ENCODE measurements at regions not wholly inside any gene's neighbourhood (a gene's known extent, or its start where the extent isn't known, plus 50 kb on each side); places are given as distances from the start of the nearest gene placed in this dataset.

DNA sequence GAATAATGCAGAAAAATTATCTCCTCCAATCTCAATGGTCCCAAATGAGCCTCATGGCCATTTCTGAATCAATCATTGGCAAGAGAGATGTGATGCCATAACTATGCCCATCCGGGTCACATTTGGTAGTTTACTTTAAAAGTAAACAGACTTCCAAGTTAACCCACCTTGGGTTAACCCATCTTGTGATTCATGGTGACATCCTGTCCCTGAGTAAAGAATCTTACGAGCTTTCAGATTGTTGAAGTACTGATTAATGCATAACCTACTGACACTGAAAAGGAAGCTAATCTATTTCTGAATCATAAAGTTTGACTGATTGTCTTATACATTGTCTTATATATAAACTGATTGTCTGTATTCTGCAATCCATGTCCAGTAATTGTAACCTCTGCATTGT, 467.2 kb upstream of the AGTR1 start:
- H3K27ac Mint-ChIP-seq (ENCODE audit: unreplicated experiment) = no peak overlapping the region
- no peaks in the 10 kb centered on the region for H3K27me3 Mint-ChIP-seq (ENCODE audit: unreplicated experiment)
- peaks cover 3% of the 10 kb centered on the region for H3K4me1 Mint-ChIP-seq (ENCODE audit: low read depth, unreplicated experiment)
- no peak for DNase-seq
- no peaks in the 10 kb centered on the region for H3K9me3 Mint-ChIP-seq (ENCODE audit: unreplicated experiment)
- H3K4me3 Mint-ChIP-seq (ENCODE audit: unreplicated experiment) = no peak overlapping the region
- H3K36me3 Mint-ChIP-seq (ENCODE audit: unreplicated experiment) = no peaks in the 10 kb centered on the region
- TF ChIP-seq, protein P1, sequence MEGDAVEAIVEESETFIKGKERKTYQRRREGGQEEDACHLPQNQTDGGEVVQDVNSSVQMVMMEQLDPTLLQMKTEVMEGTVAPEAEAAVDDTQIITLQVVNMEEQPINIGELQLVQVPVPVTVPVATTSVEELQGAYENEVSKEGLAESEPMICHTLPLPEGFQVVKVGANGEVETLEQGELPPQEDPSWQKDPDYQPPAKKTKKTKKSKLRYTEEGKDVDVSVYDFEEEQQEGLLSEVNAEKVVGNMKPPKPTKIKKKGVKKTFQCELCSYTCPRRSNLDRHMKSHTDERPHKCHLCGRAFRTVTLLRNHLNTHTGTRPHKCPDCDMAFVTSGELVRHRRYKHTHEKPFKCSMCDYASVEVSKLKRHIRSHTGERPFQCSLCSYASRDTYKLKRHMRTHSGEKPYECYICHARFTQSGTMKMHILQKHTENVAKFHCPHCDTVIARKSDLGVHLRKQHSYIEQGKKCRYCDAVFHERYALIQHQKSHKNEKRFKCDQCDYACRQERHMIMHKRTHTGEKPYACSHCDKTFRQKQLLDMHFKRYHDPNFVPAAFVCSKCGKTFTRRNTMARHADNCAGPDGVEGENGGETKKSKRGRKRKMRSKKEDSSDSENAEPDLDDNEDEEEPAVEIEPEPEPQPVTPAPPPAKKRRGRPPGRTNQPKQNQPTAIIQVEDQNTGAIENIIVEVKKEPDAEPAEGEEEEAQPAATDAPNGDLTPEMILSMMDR (IDR thresholded peaks at IDR 0.05; ENCODE audit: partially characterized antibody, unreplicated experiment) = no peak

DNA sequence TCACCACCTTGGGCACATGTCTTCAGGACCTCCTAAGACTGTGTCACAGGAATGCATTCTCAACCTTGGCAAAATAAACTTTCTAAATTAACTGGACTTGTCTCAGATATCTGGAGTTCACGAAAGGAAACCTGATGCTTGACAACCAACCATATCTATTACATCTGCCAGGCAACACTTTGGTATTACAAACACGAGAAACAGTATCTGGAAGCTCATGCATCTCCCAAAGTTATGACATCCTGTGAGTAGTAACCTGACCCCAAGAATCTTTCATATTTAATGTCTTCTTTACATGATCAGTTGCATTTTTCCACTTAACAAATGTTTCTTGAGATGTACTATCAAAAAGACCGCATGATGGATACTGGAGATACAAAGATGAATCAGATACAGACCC, 465.3 kb upstream of the AGTR1 start:
- peaks cover 1% of the 10 kb centered on the region for H3K9me3 Mint-ChIP-seq (ENCODE audit: unreplicated experiment)
- no peak for DNase-seq

DNA sequence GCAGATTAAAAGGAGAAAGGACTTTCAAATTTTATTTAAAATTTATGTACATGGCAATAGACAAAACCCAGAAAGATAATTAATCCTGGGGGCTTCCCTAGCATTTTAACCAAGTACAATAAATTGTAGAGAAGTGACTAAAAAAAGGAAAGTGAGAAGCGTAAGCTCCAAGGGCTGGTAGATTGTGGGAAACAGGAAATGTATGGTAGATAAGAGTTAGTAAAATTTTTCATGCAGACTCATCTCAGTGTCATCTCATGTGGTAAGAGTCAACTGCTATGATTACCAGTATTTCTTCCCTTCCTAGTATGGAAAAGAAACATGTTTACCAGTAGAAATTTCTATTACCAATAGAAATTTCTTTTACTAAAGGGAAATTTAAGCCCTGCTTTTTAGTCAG, 464.3 kb upstream of the AGTR1 start:
- Mint-ChIP-seq H3K4me3 (ENCODE audit: unreplicated experiment) (no peak overlapping the region), H3K36me3 (ENCODE audit: unreplicated experiment) (no peaks in the 10 kb centered on the region), H3K27ac (ENCODE audit: unreplicated experiment) (no peak overlapping the region), H3K27me3 (ENCODE audit: unreplicated experiment) (no peaks in the 10 kb centered on the region), H3K9me3 (ENCODE audit: unreplicated experiment) (peaks cover 1% of the 10 kb centered on the region), H3K4me1 (ENCODE audit: low read depth, unreplicated experiment) (no peaks in the 10 kb centered on the region)
- TF ChIP-seq, protein P1 (IDR thresholded peaks at IDR 0.05; ENCODE audit: partially characterized antibody, unreplicated experiment) = no peak
- no peak for DNase-seq

More for the DNA sequence above, 465.3 kb upstream of the AGTR1 start:
- TF ChIP-seq, protein P1 (IDR thresholded peaks at IDR 0.05; ENCODE audit: partially characterized antibody, unreplicated experiment) = no peak
- no peak overlapping the region for H3K4me3 Mint-ChIP-seq (ENCODE audit: unreplicated experiment)
- H3K4me1 Mint-ChIP-seq (ENCODE audit: low read depth, unreplicated experiment) = peaks cover 3% of the 10 kb centered on the region
- no peak overlapping the region for H3K27ac Mint-ChIP-seq (ENCODE audit: unreplicated experiment)
- H3K36me3 Mint-ChIP-seq (ENCODE audit: unreplicated experiment) = no peaks in the 10 kb centered on the region
- no peaks in the 10 kb centered on the region for H3K27me3 Mint-ChIP-seq (ENCODE audit: unreplicated experiment)

GRCh38 chr3:148234536-148234935, 463.2 kb upstream of the AGTR1 start:
- DNase-seq = no peak
- Mint-ChIP-seq H3K27ac (ENCODE audit: unreplicated experiment) (no peak overlapping the region), H3K4me1 (ENCODE audit: low read depth, unreplicated experiment) (no peaks in the 10 kb centered on the region), H3K4me3 (ENCODE audit: unreplicated experiment) (no peak overlapping the region), H3K9me3 (ENCODE audit: unreplicated experiment) (peaks cover 1% of the 10 kb centered on the region), H3K27me3 (ENCODE audit: unreplicated experiment) (no peaks in the 10 kb centered on the region), H3K36me3 (ENCODE audit: unreplicated experiment) (no peaks in the 10 kb centered on the region)
- TF ChIP-seq, protein P1 (IDR thresholded peaks at IDR 0.05; ENCODE audit: partially characterized antibody, unreplicated experiment) = no peak

DNA sequence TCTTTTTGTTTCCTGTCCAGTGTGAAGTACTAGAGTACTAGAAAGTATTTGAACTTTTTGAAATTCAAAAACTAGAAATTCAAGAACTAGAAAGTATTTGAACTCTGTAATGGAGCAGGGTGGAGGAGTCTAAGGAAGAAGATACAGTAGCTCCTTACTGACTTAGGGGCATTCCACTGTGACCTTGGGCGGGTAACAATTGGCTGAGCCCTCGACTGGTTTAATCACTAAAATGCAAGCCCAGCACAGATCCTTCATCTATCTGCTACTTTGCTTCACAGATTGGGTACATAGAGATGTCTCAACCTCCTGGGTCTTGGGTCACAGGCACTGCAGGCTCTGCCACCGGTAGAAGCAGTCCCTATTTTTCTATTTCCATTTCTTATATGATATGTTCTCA, 462.1 kb upstream of the AGTR1 start:
- Mint-ChIP-seq H3K9me3 (ENCODE audit: unreplicated experiment) (peaks cover 1% of the 10 kb centered on the region), H3K27me3 (ENCODE audit: unreplicated experiment) (no peaks in the 10 kb centered on the region), H3K4me1 (ENCODE audit: low read depth, unreplicated experiment) (no peaks in the 10 kb centered on the region), H3K36me3 (ENCODE audit: unreplicated experiment) (no peaks in the 10 kb centered on the region), H3K4me3 (ENCODE audit: unreplicated experiment) (no peak overlapping the region), H3K27ac (ENCODE audit: unreplicated experiment) (no peak overlapping the region)
- TF ChIP-seq, protein P1 (IDR thresholded peaks at IDR 0.05; ENCODE audit: partially characterized antibody, unreplicated experiment) = no peak
- DNase-seq = no peak
